IPS-18a (cell line): ENCODE measurements at regions not wholly inside any gene's neighbourhood (a gene's known extent, or its start where the extent isn't known, plus 50 kb on each side); places are given as distances from the start of the nearest gene placed in this dataset.
"Not testable (repeated sequence)": the region's sequence is repeated elsewhere in the genome, so short reads cannot be mapped to it uniquely, and the experiment has no call there.

Experiments
- H3K27ac ChIP-seq: one replicate; pipeline ENCODE4 v1.5.1; 2013; ENCODE audit warnings: low read length
- H3K27me3 ChIP-seq: one replicate; pipeline ENCODE4 v1.6.1; 2013; ENCODE audit warnings: mild to moderate bottlenecking, low read length; ENCODE audit not compliant: control insufficient read depth, insufficient read depth
- H3K36me3 ChIP-seq: one replicate; pipeline ENCODE4 v1.6.1; 2013; ENCODE audit warnings: low read depth, low read length; ENCODE audit not compliant: control insufficient read depth
- H3K4me1 ChIP-seq: one replicate; pipeline ENCODE4 v1.6.1; 2013; ENCODE audit warnings: low read depth, low read length; ENCODE audit not compliant: control insufficient read depth
- H3K4me3 ChIP-seq: one replicate; pipeline ENCODE4 v1.5.1; 2013; ENCODE audit warnings: low read length
- H3K9ac ChIP-seq: one replicate; pipeline ENCODE4 v1.6.1; 2013; ENCODE audit warnings: mild to moderate bottlenecking, low read length, moderate library complexity
- H3K9me3 ChIP-seq: one replicate; pipeline ENCODE4 v1.6.1; 2013; ENCODE audit warnings: low read depth, low read length; ENCODE audit not compliant: control insufficient read depth

GRCh38 chr6:144510859-144511258, 225.7 kb downstream of the UTRN start:
- Histone ChIP-seq H3K9me3 (no peaks in the 10 kb centered on the region), H3K4me1 (no peaks in the 10 kb centered on the region), H3K4me3 (no peak overlapping the region), H3K36me3 (peaks cover 3% of the 10 kb centered on the region), H3K27me3 (no peaks in the 10 kb centered on the region), H3K27ac (no peak overlapping the region), H3K9ac (no peak overlapping the region)

- Histone ChIP-seq H3K9ac (no peak overlapping the region), H3K4me3 (no peak overlapping the region), H3K36me3 (peaks cover 6% of the 10 kb centered on the region), H3K27ac (no peak overlapping the region), H3K27me3 (no peaks in the 10 kb centered on the region), H3K9me3 (no peaks in the 10 kb centered on the region), H3K4me1 (no peaks in the 10 kb centered on the region)
These were observed 230.6 kb downstream of the UTRN start for GRCh38 chr6:144515761-144516160.

GRCh38 chr6:144519426-144519825, 234.3 kb downstream of the UTRN start:
- Histone ChIP-seq H3K4me1 (no peaks in the 10 kb centered on the region), H3K36me3 (peaks cover 6% of the 10 kb centered on the region), H3K9ac (no peak overlapping the region), H3K27ac (no peak overlapping the region), H3K27me3 (no peaks in the 10 kb centered on the region), H3K4me3 (no peak overlapping the region), H3K9me3 (no peaks in the 10 kb centered on the region)

- Histone ChIP-seq H3K4me1 (no peaks in the 10 kb centered on the region), H3K9ac (no peak overlapping the region), H3K27ac (no peak overlapping the region), H3K9me3 (no peaks in the 10 kb centered on the region), H3K36me3 (peaks cover 5% of the 10 kb centered on the region), H3K4me3 (no peak overlapping the region), H3K27me3 (no peaks in the 10 kb centered on the region)
These were observed 243.7 kb downstream of the UTRN start for GRCh38 chr6:144528743-144529425.

- Histone ChIP-seq H3K36me3 (peaks cover 5% of the 10 kb centered on the region), H3K9me3 (no peaks in the 10 kb centered on the region), H3K4me3 (no peak overlapping the region), H3K4me1 (no peaks in the 10 kb centered on the region), H3K27me3 (no peaks in the 10 kb centered on the region), H3K27ac (no peak overlapping the region), H3K9ac (no peak overlapping the region)
These were observed 245.0 kb downstream of the UTRN start for GRCh38 chr6:144530118-144530517.

- not testable (repeated sequence) for H3K4me1 ChIP-seq, H3K27me3 ChIP-seq, H3K27ac ChIP-seq, H3K36me3 ChIP-seq, H3K4me3 ChIP-seq, H3K9ac ChIP-seq, H3K9me3 ChIP-seq
These were observed 247.1 kb downstream of the UTRN start for GRCh38 chr6:144532238-144532637.

- peaks cover 5% of the 10 kb centered on the region for H3K36me3 ChIP-seq
- no peaks in the 10 kb centered on the region for H3K4me1 ChIP-seq
- H3K4me3 ChIP-seq = no peak overlapping the region
- no peaks in the 10 kb centered on the region for H3K9me3 ChIP-seq
- no peak overlapping the region for H3K27ac ChIP-seq
- no peaks in the 10 kb centered on the region for H3K27me3 ChIP-seq
- no peak overlapping the region for H3K9ac ChIP-seq
These were observed 249.0 kb downstream of the UTRN start for GRCh38 chr6:144534180-144534579.

- H3K9me3 ChIP-seq = no peaks in the 10 kb centered on the region
- no peaks in the 10 kb centered on the region for H3K27me3 ChIP-seq
- H3K4me3 ChIP-seq = no peak overlapping the region
- H3K36me3 ChIP-seq = peaks cover 5% of the 10 kb centered on the region
- no peak overlapping the region for H3K9ac ChIP-seq
- no peaks in the 10 kb centered on the region for H3K4me1 ChIP-seq
- no peak overlapping the region for H3K27ac ChIP-seq
These were observed 250.5 kb downstream of the UTRN start for GRCh38 chr6:144535630-144536029.

- Histone ChIP-seq H3K36me3 (peaks cover 5% of the 10 kb centered on the region), H3K9ac (no peak overlapping the region), H3K4me1 (no peaks in the 10 kb centered on the region), H3K9me3 (no peaks in the 10 kb centered on the region), H3K4me3 (no peak overlapping the region), H3K27me3 (no peaks in the 10 kb centered on the region), H3K27ac (no peak overlapping the region)
These were observed 250.9 kb downstream of the UTRN start for GRCh38 chr6:144536079-144536478.

- no peaks in the 10 kb centered on the region for H3K27me3 ChIP-seq
- H3K36me3 ChIP-seq = no peaks in the 10 kb centered on the region
- peaks cover 4% of the 10 kb centered on the region for H3K4me1 ChIP-seq
- H3K4me3 ChIP-seq = no peak overlapping the region
- no peaks in the 10 kb centered on the region for H3K9me3 ChIP-seq
- H3K9ac ChIP-seq = no peak overlapping the region
- H3K27ac ChIP-seq = no peak overlapping the region
These were observed 258.1 kb downstream of the UTRN start for GRCh38 chr6:144543006-144543871.

- Histone ChIP-seq H3K9ac (no peak overlapping the region), H3K9me3 (no peaks in the 10 kb centered on the region), H3K36me3 (no peaks in the 10 kb centered on the region), H3K27ac (no peak overlapping the region), H3K27me3 (no peaks in the 10 kb centered on the region), H3K4me3 (no peak overlapping the region), H3K4me1 (peaks cover 4% of the 10 kb centered on the region)
These were observed 259.2 kb downstream of the UTRN start for GRCh38 chr6:144544266-144544830.
